Calu3 (cell line): ENCODE measurements at regions not wholly inside any gene's neighbourhood (a gene's known extent, or its start where the extent isn't known, plus 50 kb on each side); places are given as distances from the start of the nearest gene placed in this dataset.
A peak's percentile ranks its signal among the peaks of the same experiment; 100 is the strongest.

Experiments used
- BruUV-seq: library from RNA; stranded (reverse); fragments of 400-500 nt; replicated peaks from 2 replicates; lab custom pipeline; 2021; lab: Mats Ljungman, UMichigan
- CTCF ChIA-PET: fragments of 300-600 bp; sonication (Branson Sonifier 250); formaldehyde crosslinking; loops from one replicate; lab custom pipeline; 2022; ENCODE audit warnings: antibody characterized with exemption; lab: Charles Lee
- DNase-seq: peaks from one replicate; pipeline ENCODE4 v3.0.0; 2022
- H3K27ac Mint-ChIP-seq: one replicate; pipeline ENCODE4 v1.8.0; 2022; ENCODE audit warnings: mixed read lengths; ENCODE audit not compliant: unreplicated experiment
- H3K27me3 Mint-ChIP-seq: one replicate; pipeline ENCODE4 v1.8.0; 2022; ENCODE audit warnings: mixed read lengths; ENCODE audit not compliant: unreplicated experiment
- H3K36me3 Mint-ChIP-seq: one replicate; pipeline ENCODE4 v1.8.0; 2022; ENCODE audit warnings: mild to moderate bottlenecking, moderate library complexity, mixed read lengths; ENCODE audit not compliant: insufficient read depth, unreplicated experiment
- H3K4me1 Mint-ChIP-seq: one replicate; pipeline ENCODE4 v1.8.0; 2022; ENCODE audit warnings: mild to moderate bottlenecking, low read depth, mixed read lengths; ENCODE audit not compliant: unreplicated experiment
- H3K4me3 Mint-ChIP-seq: one replicate; pipeline ENCODE4 v1.8.0; 2022; ENCODE audit warnings: mild to moderate bottlenecking, low read depth, moderate library complexity, mixed read lengths; ENCODE audit not compliant: unreplicated experiment
- H3K9me3 Mint-ChIP-seq: one replicate; pipeline ENCODE4 v1.8.0; 2022; ENCODE audit warnings: low read depth, mixed read lengths; ENCODE audit not compliant: unreplicated experiment
- CTCF ChIP-seq: fragments of 200-600 bp; IDR thresholded peaks from one replicate; pipeline ENCODE4 v1.8.0; 2022; ENCODE audit warnings: antibody characterized with exemption; ENCODE audit not compliant: unreplicated experiment
- intact Hi-C: fragments of 100-400 bp; cut with micrococcal nuclease; formaldehyde crosslinking; loops from one replicate; pipeline ENCODE4 v1.10.0; 2022; ENCODE audit not compliant: unreplicated experiment

DNA sequence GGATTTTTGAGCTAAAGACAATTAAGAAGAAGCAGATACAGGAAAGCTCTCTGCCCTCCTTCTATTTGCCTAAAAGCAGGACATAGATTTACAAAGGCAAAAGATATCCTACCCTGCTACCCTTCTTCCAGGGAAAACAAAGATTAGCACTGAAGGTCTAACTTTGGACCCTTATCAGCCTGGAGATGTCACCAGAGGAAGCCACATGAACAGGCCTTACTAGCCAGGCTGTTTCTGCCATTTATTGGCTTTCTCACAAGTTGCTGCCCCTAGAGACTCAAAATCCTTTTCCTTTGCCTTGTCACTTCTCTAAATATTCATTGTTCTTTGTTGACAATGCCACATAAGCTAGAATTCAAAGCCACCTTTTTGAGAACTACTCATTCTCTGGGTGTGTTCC, 147.3 kb downstream of the B3GNT2 start:
- Mint-ChIP-seq H3K27me3 (no peaks in the 10 kb centered on the region), H3K9me3 (no peaks in the 10 kb centered on the region), H3K4me3 (no peak overlapping the region), H3K4me1 (peaks cover 24% of the 10 kb centered on the region), H3K36me3 (peaks cover 10% of the 10 kb centered on the region), H3K27ac (peak overlapping the region; percentile 69)
- no peak for TF ChIP-seq CTCF
- CTCF ChIA-PET: no interaction called here
- intact Hi-C loops: loop anchor here (5.0 kb wide), 1 partner anchor 146 kb away; the partner anchor contains the start of gene B3GNT2
- DNase-seq: no peak
- BruUV-seq: no TSS peak

DNA sequence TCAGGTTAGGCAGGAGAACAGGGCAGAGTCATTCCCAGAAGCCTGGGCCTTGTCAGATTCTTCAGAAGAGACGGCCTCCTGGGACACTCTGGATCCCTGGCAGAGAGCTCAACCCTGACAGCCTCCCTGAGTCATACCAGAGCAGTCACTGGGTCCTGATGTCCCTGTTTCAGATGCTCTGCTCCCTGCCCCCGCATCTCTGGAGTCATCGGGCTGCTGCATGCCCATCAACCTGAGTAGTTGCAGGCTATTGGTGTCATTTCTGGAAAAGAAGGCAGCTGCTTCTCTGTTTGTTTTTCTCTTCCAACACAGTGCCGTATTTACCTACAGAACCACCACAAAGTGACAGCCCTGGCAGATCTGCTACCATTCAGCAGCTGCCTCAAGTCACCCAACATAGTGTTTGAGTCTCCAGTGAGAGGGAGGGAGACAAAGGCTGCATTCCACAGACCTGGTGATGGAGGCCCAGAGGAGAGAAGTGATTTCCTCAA, 145.1 kb downstream of the B3GNT2 start:
- intact Hi-C loops: loop anchor here (5.0 kb wide), 1 partner anchor 144 kb away; the partner anchor contains the start of gene B3GNT2
- Mint-ChIP-seq H3K27me3 (no peaks in the 10 kb centered on the region), H3K27ac (no peak overlapping the region), H3K9me3 (no peaks in the 10 kb centered on the region), H3K4me3 (no peak overlapping the region), H3K4me1 (peaks cover 24% of the 10 kb centered on the region), H3K36me3 (peaks cover 10% of the 10 kb centered on the region)
- no peak for DNase-seq
- no peak for TF ChIP-seq CTCF
- BruUV-seq: no TSS peak
- CTCF ChIA-PET: no interaction called here

- no peaks in the 10 kb centered on the region for H3K27me3 Mint-ChIP-seq
- peaks cover 9% of the 10 kb centered on the region for H3K36me3 Mint-ChIP-seq
- H3K4me3 Mint-ChIP-seq: no peak overlapping the region
- TF ChIP-seq CTCF: no peak
- H3K4me1 Mint-ChIP-seq: peaks cover 24% of the 10 kb centered on the region
- intact Hi-C loops: loop anchor here (5.0 kb wide), 1 partner anchor 143 kb away; the partner anchor contains the start of gene B3GNT2
- no TSS peak for BruUV-seq
- CTCF ChIA-PET: interaction anchor here (0.7 kb wide), 1 partner anchor 9 kb away, joined by 5 read pairs; no protein-coding TSS in a partner anchor
- no peak for DNase-seq
- no peaks in the 10 kb centered on the region for H3K9me3 Mint-ChIP-seq
- H3K27ac Mint-ChIP-seq: no peak overlapping the region
Measured at GRCh38 chr2:62339837-62340236, 143.9 kb downstream of the B3GNT2 start.

GRCh38 chr2:62339413-62339812, 143.5 kb downstream of the B3GNT2 start:
- Mint-ChIP-seq H3K27ac (no peak overlapping the region), H3K4me3 (no peak overlapping the region), H3K27me3 (no peaks in the 10 kb centered on the region), H3K36me3 (peaks cover 4% of the 10 kb centered on the region), H3K4me1 (peaks cover 24% of the 10 kb centered on the region), H3K9me3 (no peaks in the 10 kb centered on the region)
- CTCF ChIA-PET: no interaction called here
- BruUV-seq: no TSS peak
- TF ChIP-seq CTCF: no peak
- no peak for DNase-seq
- intact Hi-C loops: no loop called here
